ENCODE measurements at regions not wholly inside any gene's neighbourhood (a gene's known extent, or its start where the extent isn't known, plus 50 kb on each side); places are given as distances from the start of the nearest gene placed in this dataset.

DNA sequence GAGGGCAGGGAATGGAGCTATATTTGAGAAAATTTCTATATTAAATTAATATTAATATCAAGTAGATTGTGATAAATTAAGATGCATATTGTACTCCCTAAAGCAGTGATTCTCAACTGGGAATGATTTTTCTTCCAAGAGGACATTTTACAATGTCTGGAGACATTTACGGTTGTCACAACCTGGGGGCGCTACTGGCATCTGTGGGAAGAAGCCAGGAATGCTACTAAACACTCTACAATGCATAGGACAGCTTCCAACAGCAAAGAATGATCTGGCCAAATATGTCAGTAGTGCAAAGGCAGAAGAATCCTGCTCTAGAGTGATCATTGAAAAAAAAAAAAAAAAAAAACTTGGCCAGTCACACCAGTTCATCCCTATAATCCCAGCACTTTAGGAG lies 100.0 kb downstream of the LSM5 start:
- TF ChIP-seq, protein P1, sequence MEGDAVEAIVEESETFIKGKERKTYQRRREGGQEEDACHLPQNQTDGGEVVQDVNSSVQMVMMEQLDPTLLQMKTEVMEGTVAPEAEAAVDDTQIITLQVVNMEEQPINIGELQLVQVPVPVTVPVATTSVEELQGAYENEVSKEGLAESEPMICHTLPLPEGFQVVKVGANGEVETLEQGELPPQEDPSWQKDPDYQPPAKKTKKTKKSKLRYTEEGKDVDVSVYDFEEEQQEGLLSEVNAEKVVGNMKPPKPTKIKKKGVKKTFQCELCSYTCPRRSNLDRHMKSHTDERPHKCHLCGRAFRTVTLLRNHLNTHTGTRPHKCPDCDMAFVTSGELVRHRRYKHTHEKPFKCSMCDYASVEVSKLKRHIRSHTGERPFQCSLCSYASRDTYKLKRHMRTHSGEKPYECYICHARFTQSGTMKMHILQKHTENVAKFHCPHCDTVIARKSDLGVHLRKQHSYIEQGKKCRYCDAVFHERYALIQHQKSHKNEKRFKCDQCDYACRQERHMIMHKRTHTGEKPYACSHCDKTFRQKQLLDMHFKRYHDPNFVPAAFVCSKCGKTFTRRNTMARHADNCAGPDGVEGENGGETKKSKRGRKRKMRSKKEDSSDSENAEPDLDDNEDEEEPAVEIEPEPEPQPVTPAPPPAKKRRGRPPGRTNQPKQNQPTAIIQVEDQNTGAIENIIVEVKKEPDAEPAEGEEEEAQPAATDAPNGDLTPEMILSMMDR (conservative IDR thresholded peaks at IDR 0.05; ENCODE audit: low read depth, low read length) = no peak
- no peak for TF ChIP-seq EZH2 (IDR thresholded peaks at IDR 0.05; ENCODE audit: low read length, unreplicated experiment)

All from PC-3 (cell line).